Neural crest cell (in vitro differentiated cells): ENCODE measurements at regions not wholly inside any gene's neighbourhood (a gene's known extent, or its start where the extent isn't known, plus 50 kb on each side); places are given as distances from the start of the nearest gene placed in this dataset.

Source experiments
- DNase-seq: peaks from one replicate; pipeline ENCODE4 v3.0.0; 2021; ENCODE audit warnings: low read depth, mixed read lengths, low spot score
- H3K27ac Mint-ChIP-seq: one replicate; pipeline ENCODE4 v1.8.0; 2021; ENCODE audit warnings: mild to moderate bottlenecking, mixed read lengths; ENCODE audit not compliant: unreplicated experiment
- H3K27me3 Mint-ChIP-seq: 2 replicates; pipeline ENCODE4 v1.8.0; 2021; ENCODE audit warnings: low read depth, mild to moderate bottlenecking, mixed read lengths
- H3K36me3 Mint-ChIP-seq: 2 replicates; pipeline ENCODE4 v1.8.0; 2021; ENCODE audit warnings: low read depth, mild to moderate bottlenecking, mixed read lengths
- H3K4me1 Mint-ChIP-seq: 2 replicates; pipeline ENCODE4 v1.8.0; 2021; ENCODE audit warnings: mixed read lengths
- H3K4me3 Mint-ChIP-seq: one replicate; pipeline ENCODE4 v1.8.0; 2021; ENCODE audit warnings: mild to moderate bottlenecking, mixed read lengths
- H3K9me3 Mint-ChIP-seq: 2 replicates; pipeline ENCODE4 v1.8.0; 2021; ENCODE audit warnings: mixed read lengths
- TF ChIP-seq, protein P1 (sequence below): fragments of 200-600 bp; sonication (generic); conservative IDR thresholded peaks from 2 replicates; pipeline ENCODE4 v1.5.0; 2021; ENCODE audit warnings: antibody characterized with exemption, mild to moderate bottlenecking

DNA sequence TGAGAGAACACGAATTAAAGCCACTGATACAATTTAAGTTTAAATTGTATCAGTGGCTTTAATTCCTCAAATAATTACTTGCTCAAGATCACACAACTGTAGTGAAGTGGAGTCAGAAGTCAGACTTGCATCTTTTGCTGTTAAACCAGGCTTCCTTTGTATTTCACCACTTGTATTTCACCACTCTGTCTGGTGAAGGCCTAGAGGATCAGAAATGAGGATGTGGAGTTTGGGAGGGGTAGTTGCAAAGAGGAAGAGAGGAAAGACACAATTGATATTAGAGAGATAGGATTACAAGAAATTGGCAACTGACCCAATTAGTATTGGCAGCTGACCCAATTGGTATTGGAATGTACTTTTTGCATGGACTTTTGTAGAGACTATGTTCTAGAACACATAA, 288.1 kb upstream of the GPR149 start:
- no peak overlapping the region for H3K27ac Mint-ChIP-seq
- no peak overlapping the region for H3K4me3 Mint-ChIP-seq
- TF ChIP-seq, protein P1, sequence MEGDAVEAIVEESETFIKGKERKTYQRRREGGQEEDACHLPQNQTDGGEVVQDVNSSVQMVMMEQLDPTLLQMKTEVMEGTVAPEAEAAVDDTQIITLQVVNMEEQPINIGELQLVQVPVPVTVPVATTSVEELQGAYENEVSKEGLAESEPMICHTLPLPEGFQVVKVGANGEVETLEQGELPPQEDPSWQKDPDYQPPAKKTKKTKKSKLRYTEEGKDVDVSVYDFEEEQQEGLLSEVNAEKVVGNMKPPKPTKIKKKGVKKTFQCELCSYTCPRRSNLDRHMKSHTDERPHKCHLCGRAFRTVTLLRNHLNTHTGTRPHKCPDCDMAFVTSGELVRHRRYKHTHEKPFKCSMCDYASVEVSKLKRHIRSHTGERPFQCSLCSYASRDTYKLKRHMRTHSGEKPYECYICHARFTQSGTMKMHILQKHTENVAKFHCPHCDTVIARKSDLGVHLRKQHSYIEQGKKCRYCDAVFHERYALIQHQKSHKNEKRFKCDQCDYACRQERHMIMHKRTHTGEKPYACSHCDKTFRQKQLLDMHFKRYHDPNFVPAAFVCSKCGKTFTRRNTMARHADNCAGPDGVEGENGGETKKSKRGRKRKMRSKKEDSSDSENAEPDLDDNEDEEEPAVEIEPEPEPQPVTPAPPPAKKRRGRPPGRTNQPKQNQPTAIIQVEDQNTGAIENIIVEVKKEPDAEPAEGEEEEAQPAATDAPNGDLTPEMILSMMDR, result no peak
- no peaks in the 10 kb centered on the region for H3K4me1 Mint-ChIP-seq
- H3K36me3 Mint-ChIP-seq, result no peaks in the 10 kb centered on the region
- no peaks in the 10 kb centered on the region for H3K27me3 Mint-ChIP-seq
- no peaks in the 10 kb centered on the region for H3K9me3 Mint-ChIP-seq
- no peak for DNase-seq

DNA sequence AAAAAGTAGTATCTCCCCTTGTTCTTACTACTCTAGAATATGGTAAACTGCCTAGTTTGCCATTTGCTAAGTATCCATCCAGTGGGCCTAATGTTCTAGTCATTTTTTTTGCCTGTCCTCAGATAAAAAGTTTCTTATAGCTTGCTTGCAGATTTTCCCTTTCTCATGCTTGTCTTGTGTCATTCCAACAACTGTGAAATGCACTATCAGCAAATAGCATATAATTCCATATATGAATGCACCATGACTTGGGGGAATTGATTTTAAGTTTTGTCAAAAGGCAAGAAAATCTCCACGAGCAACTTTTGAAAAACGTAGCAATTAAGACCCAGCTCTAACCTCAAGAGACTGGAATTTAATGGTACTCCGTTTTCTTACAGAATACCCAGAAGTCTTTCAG, 286.2 kb upstream of the GPR149 start:
- Mint-ChIP-seq H3K36me3 (no peaks in the 10 kb centered on the region), H3K9me3 (no peaks in the 10 kb centered on the region), H3K27ac (no peak overlapping the region), H3K4me3 (no peak overlapping the region), H3K27me3 (no peaks in the 10 kb centered on the region), H3K4me1 (no peaks in the 10 kb centered on the region)
- TF ChIP-seq, protein P1, result no peak
- DNase-seq, result no peak

DNA sequence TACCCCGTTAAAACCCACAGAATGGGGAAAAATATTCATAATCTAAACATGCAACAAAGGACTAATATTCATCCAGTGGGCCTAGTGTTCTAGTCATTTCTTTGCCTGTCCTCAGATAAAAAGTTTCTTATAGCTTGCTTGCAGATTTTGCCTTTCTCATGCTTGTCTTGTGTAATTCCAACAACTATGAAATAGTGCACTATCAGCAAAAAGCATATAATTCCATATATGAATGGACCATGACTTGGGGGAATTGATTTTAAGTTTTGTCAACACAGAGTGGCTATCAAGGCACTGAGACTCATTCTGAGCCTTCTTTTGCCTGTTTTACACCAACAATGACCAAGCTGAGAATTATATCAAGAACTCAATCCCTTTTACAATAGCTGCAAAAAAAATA, 278.6 kb upstream of the GPR149 start:
- Mint-ChIP-seq H3K4me1 (no peaks in the 10 kb centered on the region), H3K4me3 (no peak overlapping the region), H3K27me3 (no peaks in the 10 kb centered on the region), H3K27ac (no peak overlapping the region), H3K36me3 (no peaks in the 10 kb centered on the region), H3K9me3 (no peaks in the 10 kb centered on the region)
- TF ChIP-seq, protein P1, result no peak
- DNase-seq, result no peak

DNA sequence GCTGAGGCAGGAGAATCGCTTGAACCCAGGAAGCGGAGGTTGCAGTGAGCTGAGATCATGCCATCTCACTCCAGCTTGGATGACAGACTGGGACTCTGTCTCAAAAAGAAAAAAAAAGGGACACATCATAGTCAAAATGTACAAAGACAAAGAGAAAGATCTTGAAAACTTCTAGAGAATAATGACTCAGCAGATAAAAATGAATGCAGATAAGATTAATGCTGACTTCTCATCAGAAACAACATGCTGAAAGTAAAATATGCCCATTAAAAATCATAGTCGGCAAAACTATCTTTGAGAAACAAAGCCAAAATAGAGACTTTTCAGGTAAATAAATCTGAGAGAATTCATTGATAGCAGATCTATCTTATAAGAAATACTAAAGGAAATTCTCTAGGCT, 271.1 kb upstream of the GPR149 start:
- Mint-ChIP-seq H3K36me3 (no peaks in the 10 kb centered on the region), H3K4me3 (no peak overlapping the region), H3K27ac (peak overlapping the region; percentile 50), H3K9me3 (no peaks in the 10 kb centered on the region), H3K4me1 (no peaks in the 10 kb centered on the region), H3K27me3 (no peaks in the 10 kb centered on the region)
- DNase-seq, result no peak
- TF ChIP-seq, protein P1, result no peak

DNA sequence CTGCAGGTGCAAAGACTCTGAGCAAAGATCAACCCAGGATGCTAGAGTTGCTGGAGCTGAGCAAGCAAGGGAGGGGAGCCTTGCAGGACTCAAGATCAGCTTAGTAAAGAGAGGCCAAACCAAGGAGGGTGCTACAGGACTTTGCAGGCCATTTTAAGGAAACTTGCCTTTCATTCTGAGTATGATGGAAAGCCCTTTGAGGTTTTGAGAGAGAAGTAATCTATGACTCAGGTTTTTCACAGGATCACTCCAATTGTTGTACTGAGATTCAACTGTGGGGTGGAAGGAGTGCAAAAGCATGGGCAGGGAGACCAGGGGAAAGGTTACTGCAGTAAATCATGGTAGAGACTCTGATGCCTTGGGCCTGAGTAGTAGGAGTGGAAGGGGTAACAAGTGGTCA, 260.4 kb upstream of the GPR149 start:
- no peaks in the 10 kb centered on the region for H3K27me3 Mint-ChIP-seq
- H3K4me1 Mint-ChIP-seq, result no peaks in the 10 kb centered on the region
- no peaks in the 10 kb centered on the region for H3K9me3 Mint-ChIP-seq
- H3K27ac Mint-ChIP-seq, result no peak overlapping the region
- TF ChIP-seq, protein P1, result no peak
- DNase-seq, result no peak
- no peak overlapping the region for H3K4me3 Mint-ChIP-seq
- H3K36me3 Mint-ChIP-seq, result no peaks in the 10 kb centered on the region

DNA sequence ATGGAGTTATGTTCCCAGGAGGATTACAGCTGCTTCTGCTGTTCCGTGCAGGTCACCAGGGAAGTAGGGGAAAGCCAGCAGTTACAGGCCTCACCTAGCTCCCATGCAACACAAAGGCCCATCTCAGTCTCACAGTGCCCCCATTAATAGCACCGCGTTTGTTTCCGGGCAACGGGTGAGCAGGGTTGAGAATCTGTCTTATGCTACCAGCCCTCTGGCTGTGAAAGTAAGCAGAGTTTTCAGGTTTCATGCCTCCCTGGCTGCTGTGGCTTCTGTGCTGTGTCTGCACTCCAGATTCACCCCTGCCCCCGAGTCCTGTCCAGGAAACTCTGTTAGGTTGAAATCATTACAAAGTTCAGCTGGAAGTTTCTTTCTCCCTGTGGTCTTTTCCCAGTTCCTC, 254.4 kb upstream of the GPR149 start:
- Mint-ChIP-seq H3K9me3 (peaks cover 5% of the 10 kb centered on the region), H3K36me3 (no peaks in the 10 kb centered on the region), H3K27ac (no peak overlapping the region), H3K4me3 (no peak overlapping the region), H3K27me3 (peaks cover 3% of the 10 kb centered on the region), H3K4me1 (peaks cover 10% of the 10 kb centered on the region)
- DNase-seq, result no peak
- TF ChIP-seq, protein P1, result no peak
